SK-N-MC (cell line): ENCODE measurements at regions not wholly inside any gene's neighbourhood (a gene's known extent, or its start where the extent isn't known, plus 50 kb on each side); places are given as distances from the start of the nearest gene placed in this dataset.

Source experiments
- EZH2 ChIP-seq: fragments of 200-600 bp; sonication (generic); IDR thresholded peaks from one replicate; pipeline ENCODE4 v1.6.1; 2017; ENCODE audit warnings: antibody characterized with exemption
- FOXP2 ChIP-seq: optimal IDR thresholded peaks from 2 replicates; pipeline ENCODE3; 2011; ENCODE audit warnings: mild to moderate bottlenecking, moderate library complexity; ENCODE audit not compliant: insufficient read depth; ENCODE audit errors: extremely low read length, control extremely low read depth
- POLR2AphosphoS5 ChIP-seq: IDR thresholded peaks from 2 replicates; pipeline ENCODE4 v1.6.1; 2012; ENCODE audit warnings: mild to moderate bottlenecking, low read depth, low read length, borderline replicate concordance

GRCh38 chr14:100391173-100391572, 68.0 kb downstream of the SLC25A47 start:
- TF ChIP-seq POLR2AphosphoS5 (no peak), EZH2 (no peak), FOXP2 (no peak)
